Transverse colon (tissue), 4 donors: ENCODE measurements at regions not wholly inside any gene's neighbourhood (a gene's known extent, or its start where the extent isn't known, plus 50 kb on each side); places are given as distances from the start of the nearest gene placed in this dataset.

Source experiments
- DNase-seq: peaks from one replicate; pipeline ENCODE4 v3.0.0-alpha.2; 2019
- H3K27ac ChIP-seq, 4 donors: fragments of 200-600 bp; sonication (generic); 2 replicates each; pipeline ENCODE4 v1.5.1; 2016 to 2018; ENCODE audit warnings: inconsistent platforms in 4 of 4
- H3K27me3 ChIP-seq: fragments of 200-600 bp; sonication (generic); 2 replicates; pipeline ENCODE4 v1.5.1; 2017; ENCODE audit warnings: inconsistent platforms
- H3K36me3 ChIP-seq, 4 donors: fragments of 200-600 bp; sonication (generic); 2 replicates each; pipeline ENCODE4 v1.5.1; 2017 to 2019; ENCODE audit warnings: inconsistent platforms in 4 of 4
- H3K4me1 ChIP-seq, 4 donors: fragments of 200-600 bp; sonication (generic); 2 replicates each; pipeline ENCODE4 v1.5.1; 2017 to 2020; ENCODE audit warnings: inconsistent platforms in 4 of 4
- H3K4me3 ChIP-seq, 4 donors: fragments of 200-600 bp; sonication (generic); 1 replicate in 1 of 4; 2 replicates in 3 of 4; pipeline versions ENCODE4 v1.5.1 to v1.6.1; 2017 to 2019; ENCODE audit warnings: inconsistent platforms in 4 of 4
- H3K9me3 ChIP-seq, 2 donors: fragments of 200-600 bp; sonication (generic); 2 replicates each; pipeline ENCODE4 v1.5.1; 2017 to 2019; ENCODE audit warnings: inconsistent platforms in 2 of 2
- CTCF ChIP-seq, 5 experiments: fragments of 200-600 bp in 3 of 5; fragments of 450-650 bp in 2 of 5; sonication (generic) in 3 of 5; IDR thresholded peaks; 1 replicate in 2 of 5; 2 replicates in 3 of 5; pipeline ENCODE4 v1.5.1; 2016 to 2017; ENCODE audit warnings: antibody characterized with exemption in 5 of 5, inconsistent platforms in 3 of 5, mild to moderate bottlenecking in 2 of 5, moderate library complexity in 1 of 5
- EP300 ChIP-seq: sonication (generic); formaldehyde crosslinking; IDR thresholded peaks from one replicate; pipeline ENCODE4 v1.6.1; 2017; ENCODE audit warnings: antibody characterized with exemption, low read depth
- POLR2A ChIP-seq: fragments of 450-650 bp; IDR thresholded peaks from one replicate; pipeline ENCODE4 v1.6.1; 2016; ENCODE audit warnings: antibody characterized with exemption, mild to moderate bottlenecking, moderate library complexity
- POLR2AphosphoS5 ChIP-seq, 3 donors: sonication (generic); formaldehyde crosslinking; IDR thresholded peaks; one replicate each; pipeline ENCODE4 v1.6.1; 2016; ENCODE audit warnings: antibody characterized with exemption in 3 of 3
- WGBS, 2 donors: methylation state at CpG; one replicate each; pipeline ENCODE4 v1.1.5; 2018; ENCODE audit warnings: low coverage in 1 of 2; 5-methylcytosine and 5-hydroxymethylcytosine counted together
- in situ Hi-C, 4 donors: fragments of 200-750 bp; cut with MboI; loops; one replicate each; pipeline versions ENCODE4 v1.15.0 to v1.15.1; 2017; ENCODE audit warnings: low sequenced_read_pairs in 3 of 4, low pct_ligation_motif_present in 1 of 4, low pct_unique_long_range_greater_than_20kb in 1 of 4
- intact Hi-C: fragments of 100-400 bp; cut with DNase I; formaldehyde crosslinking; loops from one replicate; pipeline ENCODE4 v1.15.1; 2023; ENCODE audit warnings: low total_unique reads

- no peaks in the 10 kb centered on the region for H3K9me3 ChIP-seq
- no peak for TF ChIP-seq POLR2A
- no peak for TF ChIP-seq POLR2AphosphoS5 (IDR thresholded peaks at IDR 0.05)
- TF ChIP-seq CTCF (IDR thresholded peaks at IDR 0.05) = no peak
- TF ChIP-seq EP300 = no peak
- no peak overlapping the region for H3K4me3 ChIP-seq
- intact Hi-C loops (no loop called here), in situ Hi-C loops (no loop called here)
- no peaks in the 10 kb centered on the region for H3K27me3 ChIP-seq
- no peak overlapping the region for H3K27ac ChIP-seq
- no peak for DNase-seq
- H3K4me1 ChIP-seq = peaks cover 0 to 3% (median 0%) of the 10 kb centered on the region in 4 donors
- 64 to 72% methylated on average over 3 of the region's 3 CpGs for WGBS, 2 donors
- no peaks in the 10 kb centered on the region for H3K36me3 ChIP-seq
Measured at GRCh38 chr6:18605841-18606240, 218.7 kb downstream of the RNF144B start.

- WGBS, 2 donors = 57% methylated on average over 1 of the region's 1 CpG; no CpG with 5 or more reads in 1 of the 2 donors
- in situ Hi-C loops = no loop called here
- Histone ChIP-seq H3K9me3 (no peaks in the 10 kb centered on the region), H3K36me3 (no peaks in the 10 kb centered on the region), H3K4me3 (no peak overlapping the region), H3K27ac (no peak overlapping the region), H3K4me1 (peaks cover 0 to 3% (median 2%) of the 10 kb centered on the region in 4 donors), H3K27me3 (no peaks in the 10 kb centered on the region)
- no peak for DNase-seq
- intact Hi-C loops = no loop called here
- TF ChIP-seq POLR2A (no peak), EP300 (no peak), POLR2AphosphoS5 (IDR thresholded peaks at IDR 0.05) (no peak), CTCF (IDR thresholded peaks at IDR 0.05) (no peak)
Measured at GRCh38 chr6:18609715-18610114, 222.6 kb downstream of the RNF144B start.

- Histone ChIP-seq H3K27me3 (no peaks in the 10 kb centered on the region), H3K36me3 (no peaks in the 10 kb centered on the region), H3K9me3 (no peaks in the 10 kb centered on the region), H3K4me1 (peaks cover 0 to 3% (median under 1%) of the 10 kb centered on the region in 4 donors), H3K27ac (no peak overlapping the region), H3K4me3 (no peak overlapping the region)
- intact Hi-C loops (no loop called here), in situ Hi-C loops (no loop called here)
- WGBS, 2 donors = 53 to 62% methylated on average over 4 of the region's 4 CpGs
- DNase-seq = no peak
- no peak for TF ChIP-seq CTCF (IDR thresholded peaks at IDR 0.05)
- no peak for TF ChIP-seq POLR2AphosphoS5 (IDR thresholded peaks at IDR 0.05)
- TF ChIP-seq POLR2A = no peak
- TF ChIP-seq EP300 = no peak
Measured at GRCh38 chr6:18613319-18613925, 226.3 kb downstream of the RNF144B start.

GRCh38 chr6:18629571-18629970 is 242.4 kb downstream of the RNF144B start:
- Histone ChIP-seq H3K27me3 (no peaks in the 10 kb centered on the region), H3K27ac (no peak overlapping the region), H3K9me3 (no peaks in the 10 kb centered on the region), H3K4me1 (no peaks in the 10 kb centered on the region), H3K4me3 (no peak overlapping the region), H3K36me3 (no peaks in the 10 kb centered on the region)
- TF ChIP-seq POLR2A (no peak), EP300 (no peak), POLR2AphosphoS5 (IDR thresholded peaks at IDR 0.05) (no peak), CTCF (IDR thresholded peaks at IDR 0.05) (no peak)
- in situ Hi-C loops (no loop called here), intact Hi-C loops (no loop called here)
- no peak for DNase-seq
- WGBS, 2 donors = 64 to 70% methylated on average over 3 of the region's 3 CpGs
